NCI-H1092 (cell line): ENCODE measurements at regions not wholly inside any gene's neighbourhood (a gene's known extent, or its start where the extent isn't known, plus 50 kb on each side); places are given as distances from the start of the nearest gene placed in this dataset.
"Not testable (repeated sequence)": the region's sequence is repeated elsewhere in the genome, so short reads cannot be mapped to it uniquely, and the experiment has no call there.

ENCODE experiments used
- DNase-seq: peaks from one replicate; lab custom pipeline; 2025; lab: John Stamatoyannopoulos, UW

- no peak for DNase-seq
These were observed 86.6 kb upstream of the FGF3 start for GRCh38 chr11:69905611-69906452.

- DNase-seq, result no peak
These were observed 87.3 kb upstream of the FGF3 start for GRCh38 chr11:69906453-69906907.

- no peak for DNase-seq
These were observed 88.4 kb upstream of the FGF3 start for GRCh38 chr11:69907611-69908010.

- no peak for DNase-seq
These were observed 89.5 kb upstream of the FGF3 start for GRCh38 chr11:69908511-69909220.

GRCh38 chr11:69909561-69910518 lies 90.6 kb upstream of the FGF3 start:
- no peak for DNase-seq

GRCh38 chr11:69910519-69911309 lies 91.5 kb upstream of the FGF3 start:
- DNase-seq, result no peak

GRCh38 chr11:69911310-69912160 lies 92.3 kb upstream of the FGF3 start:
- no peak for DNase-seq

GRCh38 chr11:69912161-69912910 lies 93.1 kb upstream of the FGF3 start:
- no peak for DNase-seq

- DNase-seq, result no peak
These were observed 93.8 kb upstream of the FGF3 start for GRCh38 chr11:69912911-69913451.

GRCh38 chr11:69913591-69914285 lies 94.5 kb upstream of the FGF3 start:
- no peak for DNase-seq

GRCh38 chr11:69914286-69915150 lies 95.3 kb upstream of the FGF3 start:
- no peak for DNase-seq

- DNase-seq, result no peak
These were observed 95.9 kb upstream of the FGF3 start for GRCh38 chr11:69915151-69915500.

- DNase-seq, result peak; percentile 65
These were observed 96.5 kb upstream of the FGF3 start for GRCh38 chr11:69915501-69916250.

GRCh38 chr11:69916251-69916649 lies 97.0 kb upstream of the FGF3 start:
- DNase-seq, result not testable (repeated sequence)

- DNase-seq, result no peak
These were observed 97.7 kb upstream of the FGF3 start for GRCh38 chr11:69916806-69917387.

- DNase-seq, result no peak
These were observed 98.3 kb upstream of the FGF3 start for GRCh38 chr11:69917529-69917928.
